ENCODE measurements at regions not wholly inside any gene's neighbourhood (a gene's known extent, or its start where the extent isn't known, plus 50 kb on each side); places are given as distances from the start of the nearest gene placed in this dataset.

DNA sequence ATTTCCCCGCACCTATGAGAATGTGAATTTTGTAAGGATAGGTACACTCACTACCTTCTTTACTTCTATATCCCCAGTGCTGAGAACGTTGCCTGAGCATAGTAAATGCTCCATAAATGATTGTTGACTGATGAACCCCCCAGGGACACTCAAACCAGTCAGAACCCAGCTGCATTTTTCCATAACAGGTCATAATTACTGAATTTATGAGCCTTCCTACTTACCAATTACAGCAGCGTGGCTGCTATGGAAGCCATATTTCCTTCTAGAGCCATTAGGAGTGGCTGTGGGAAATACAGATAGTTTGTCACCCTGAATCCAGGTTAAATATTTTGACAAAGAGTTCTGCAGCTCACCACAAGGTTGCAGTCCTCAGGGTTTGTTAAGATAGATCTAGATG, 135.0 kb downstream of the TAF11L14 start:
- ATAC-seq (ENCODE audit: insufficient number of reproducible peaks, low FRiP score, low read depth) (no peak), DNase-seq (ENCODE audit: low spot score) (no peak)
- Histone ChIP-seq H3K27ac (no peak overlapping the region), H3K36me3 (no peaks in the 10 kb centered on the region), H3K4me3 (no peak overlapping the region), H3K4me1 (ENCODE audit: control insufficient read depth in 1 of 2, low read depth in 2 of 2) (no peaks in the 10 kb centered on the region), H3K9me3 (no peaks in the 10 kb centered on the region), H3K27me3 (replicated peaks; ENCODE audit: insufficient read depth) (no peaks in the 10 kb centered on the region)
- TF ChIP-seq, protein P1, sequence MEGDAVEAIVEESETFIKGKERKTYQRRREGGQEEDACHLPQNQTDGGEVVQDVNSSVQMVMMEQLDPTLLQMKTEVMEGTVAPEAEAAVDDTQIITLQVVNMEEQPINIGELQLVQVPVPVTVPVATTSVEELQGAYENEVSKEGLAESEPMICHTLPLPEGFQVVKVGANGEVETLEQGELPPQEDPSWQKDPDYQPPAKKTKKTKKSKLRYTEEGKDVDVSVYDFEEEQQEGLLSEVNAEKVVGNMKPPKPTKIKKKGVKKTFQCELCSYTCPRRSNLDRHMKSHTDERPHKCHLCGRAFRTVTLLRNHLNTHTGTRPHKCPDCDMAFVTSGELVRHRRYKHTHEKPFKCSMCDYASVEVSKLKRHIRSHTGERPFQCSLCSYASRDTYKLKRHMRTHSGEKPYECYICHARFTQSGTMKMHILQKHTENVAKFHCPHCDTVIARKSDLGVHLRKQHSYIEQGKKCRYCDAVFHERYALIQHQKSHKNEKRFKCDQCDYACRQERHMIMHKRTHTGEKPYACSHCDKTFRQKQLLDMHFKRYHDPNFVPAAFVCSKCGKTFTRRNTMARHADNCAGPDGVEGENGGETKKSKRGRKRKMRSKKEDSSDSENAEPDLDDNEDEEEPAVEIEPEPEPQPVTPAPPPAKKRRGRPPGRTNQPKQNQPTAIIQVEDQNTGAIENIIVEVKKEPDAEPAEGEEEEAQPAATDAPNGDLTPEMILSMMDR (IDR thresholded peaks at IDR 0.05) = no peak

DNA sequence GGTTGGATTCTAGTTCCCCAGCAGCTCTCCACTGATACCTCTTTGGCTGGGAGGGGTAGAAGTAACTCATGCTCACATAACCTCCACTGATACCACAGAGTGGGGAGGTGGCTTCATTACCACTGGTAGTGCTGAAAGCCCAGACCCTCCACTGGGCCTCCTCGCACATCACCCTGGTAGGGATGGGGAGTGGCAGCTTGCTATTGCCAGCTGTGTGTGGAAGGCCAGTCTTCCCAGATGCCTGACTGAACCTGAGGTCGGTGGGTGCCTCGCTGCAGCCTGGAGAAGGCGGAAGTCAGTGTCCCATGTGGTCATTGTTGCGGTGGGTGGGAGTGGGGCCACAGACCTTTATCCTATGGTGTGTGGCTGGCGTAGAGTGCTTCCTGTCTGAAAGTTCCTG, 138.0 kb downstream of the TAF11L14 start:
- Histone ChIP-seq H3K27ac (no peak overlapping the region), H3K36me3 (no peaks in the 10 kb centered on the region), H3K4me3 (no peak overlapping the region), H3K4me1 (ENCODE audit: control insufficient read depth in 1 of 2, low read depth in 2 of 2) (no peaks in the 10 kb centered on the region), H3K9me3 (no peaks in the 10 kb centered on the region), H3K27me3 (replicated peaks; ENCODE audit: insufficient read depth) (no peaks in the 10 kb centered on the region)
- DNase-seq (ENCODE audit: low spot score) (no peak), ATAC-seq (ENCODE audit: insufficient number of reproducible peaks, low FRiP score, low read depth) (no peak)
- TF ChIP-seq, protein P1 (IDR thresholded peaks at IDR 0.05) = no peak

DNA sequence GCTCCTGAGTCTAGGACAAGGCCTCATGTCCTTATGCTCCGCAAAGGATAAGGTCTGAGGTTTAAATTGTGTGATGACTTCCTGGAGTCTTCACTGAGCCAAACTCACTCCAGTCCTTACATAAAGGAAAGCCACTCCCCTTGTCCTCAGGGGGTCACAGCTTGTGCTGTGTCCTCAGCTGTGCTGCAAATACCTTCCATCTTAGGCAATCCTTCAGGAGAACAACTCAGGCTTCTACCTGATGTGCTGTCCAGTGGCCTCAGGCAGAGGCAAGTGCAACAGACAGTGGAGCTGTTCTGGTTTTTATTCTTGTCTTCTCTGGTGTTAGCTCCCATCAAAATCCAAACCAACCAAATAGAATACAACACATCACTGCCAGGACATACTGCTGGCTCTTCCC, 151.5 kb downstream of the TAF11L14 start:
- TF ChIP-seq, protein P1 (IDR thresholded peaks at IDR 0.05) = no peak
- no peaks in the 10 kb centered on the region for H3K4me1 ChIP-seq (ENCODE audit: control insufficient read depth in 1 of 2, low read depth in 2 of 2)
- no peaks in the 10 kb centered on the region for H3K9me3 ChIP-seq
- H3K36me3 ChIP-seq = no peaks in the 10 kb centered on the region
- H3K27ac ChIP-seq = no peak overlapping the region
- H3K4me3 ChIP-seq = no peak overlapping the region
- ATAC-seq (ENCODE audit: insufficient number of reproducible peaks, low FRiP score, low read depth) = no peak
- no peak for DNase-seq (ENCODE audit: low spot score)
- no peaks in the 10 kb centered on the region for H3K27me3 ChIP-seq (replicated peaks; ENCODE audit: insufficient read depth)

DNA sequence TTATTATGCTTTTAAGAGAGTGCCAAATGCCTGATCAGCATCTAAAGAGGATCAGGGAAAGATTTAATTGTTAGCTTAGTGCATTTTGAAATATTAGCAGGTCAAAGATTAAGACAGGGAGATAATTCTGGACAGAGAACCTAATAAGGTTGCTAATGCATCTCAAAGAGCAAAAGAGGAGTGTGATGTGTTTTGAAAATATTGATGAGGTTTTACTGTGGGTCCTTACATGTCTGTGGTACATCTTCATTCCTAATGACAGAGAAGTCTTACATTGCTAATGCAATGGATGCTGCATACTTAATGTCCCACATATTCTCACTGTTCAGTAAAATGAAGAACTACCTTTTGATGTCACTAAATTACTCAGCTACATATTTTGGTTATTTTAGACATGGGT, 154.1 kb downstream of the TAF11L14 start:
- Histone ChIP-seq H3K27me3 (replicated peaks; ENCODE audit: insufficient read depth) (no peaks in the 10 kb centered on the region), H3K4me3 (no peak overlapping the region)

DNA sequence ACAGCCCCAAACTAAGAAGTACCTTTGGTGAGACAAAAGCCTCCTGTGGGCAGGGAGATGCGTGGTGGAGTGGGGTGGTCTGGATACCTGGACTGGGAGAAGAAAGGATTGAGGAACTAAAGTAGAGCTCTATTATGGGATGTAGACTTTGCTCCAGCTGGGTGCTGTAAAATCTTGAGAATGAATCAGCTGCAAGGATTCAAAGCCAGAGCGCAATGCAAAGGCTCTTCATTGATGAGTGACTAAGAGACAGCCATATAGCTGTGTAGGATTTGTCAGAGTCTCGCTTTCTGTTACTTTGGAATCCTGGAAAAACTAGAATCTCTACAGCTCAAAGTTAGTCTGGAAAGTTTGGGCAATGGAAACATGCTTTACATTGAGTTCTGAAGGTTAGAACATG, 159.9 kb downstream of the TAF11L14 start:
- no peak for ATAC-seq (ENCODE audit: insufficient number of reproducible peaks, low FRiP score, low read depth)

More for the DNA sequence above, 154.1 kb downstream of the TAF11L14 start:
- H3K9me3 ChIP-seq = no peaks in the 10 kb centered on the region
- ATAC-seq (ENCODE audit: insufficient number of reproducible peaks, low FRiP score, low read depth) (no peak), DNase-seq (ENCODE audit: low spot score) (no peak)
- H3K27ac ChIP-seq = no peak overlapping the region
- TF ChIP-seq, protein P1 (IDR thresholded peaks at IDR 0.05) = no peak
- H3K4me1 ChIP-seq (ENCODE audit: control insufficient read depth in 1 of 2, low read depth in 2 of 2) = no peaks in the 10 kb centered on the region
- no peaks in the 10 kb centered on the region for H3K36me3 ChIP-seq

More for the DNA sequence above, 159.9 kb downstream of the TAF11L14 start:
- H3K27me3 ChIP-seq (replicated peaks; ENCODE audit: insufficient read depth) = no peaks in the 10 kb centered on the region
- TF ChIP-seq, protein P1 (IDR thresholded peaks at IDR 0.05) = no peak
- DNase-seq (ENCODE audit: low spot score) = no peak
- H3K27ac ChIP-seq = no peak overlapping the region
- H3K36me3 ChIP-seq = no peaks in the 10 kb centered on the region
- H3K4me3 ChIP-seq = no peak overlapping the region
- no peaks in the 10 kb centered on the region for H3K4me1 ChIP-seq (ENCODE audit: control insufficient read depth in 1 of 2, low read depth in 2 of 2)
- no peaks in the 10 kb centered on the region for H3K9me3 ChIP-seq
